AG08396 (cell line): ENCODE measurements at regions not wholly inside any gene's neighbourhood (a gene's known extent, or its start where the extent isn't known, plus 50 kb on each side); places are given as distances from the start of the nearest gene placed in this dataset.

Source experiments
- DNase-seq: peaks from one replicate; pipeline ENCODE4 v3.0.0; 2012; ENCODE audit warnings: low spot score, mixed read lengths

DNA sequence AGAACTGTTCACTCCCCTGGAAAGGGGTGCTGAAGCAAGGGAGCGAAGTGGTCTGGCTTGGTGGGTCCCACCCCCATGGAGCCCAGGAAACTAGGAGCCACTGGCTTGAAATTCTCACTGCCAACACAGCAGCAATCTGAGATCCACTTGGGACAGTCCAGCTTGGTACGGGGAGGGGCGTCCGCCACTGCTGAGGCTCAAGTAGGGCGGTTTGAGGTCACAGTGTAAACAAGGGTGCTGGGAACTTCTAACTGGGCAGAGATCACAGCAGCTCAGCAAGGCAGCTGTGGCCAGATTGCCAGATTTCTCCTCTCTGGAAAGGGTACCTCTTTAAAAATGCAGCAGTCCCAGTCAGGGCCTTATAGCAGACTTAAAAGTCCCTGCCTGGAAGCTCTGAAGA is 53.9 kb upstream of the GALNTL6 start:
- DNase-seq = no peak

GRCh38 chr4:171751538-171751937 is 61.7 kb upstream of the GALNTL6 start:
- DNase-seq = no peak

- no peak for DNase-seq
These were observed 66.8 kb upstream of the GALNTL6 start for GRCh38 chr4:171746418-171746817.

DNA sequence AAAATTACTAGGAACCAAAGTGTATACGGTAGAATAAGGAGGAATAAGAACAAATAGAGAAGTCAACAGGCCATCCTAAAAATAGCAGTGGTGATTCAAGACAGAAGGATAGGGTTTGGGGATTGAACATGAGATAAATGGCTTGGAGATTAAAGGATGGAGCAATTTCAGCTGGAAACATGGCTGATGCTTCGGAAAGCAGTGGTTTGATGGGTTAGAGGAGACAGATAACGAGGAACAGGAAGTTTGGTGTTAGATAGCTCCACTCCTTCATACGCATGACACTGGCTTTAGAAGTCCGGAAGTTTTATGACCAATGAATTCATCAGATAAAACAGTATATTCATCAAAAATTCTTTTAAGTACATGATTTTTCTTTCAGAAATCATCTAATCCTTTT is 70.8 kb upstream of the GALNTL6 start:
- DNase-seq = no peak

DNA sequence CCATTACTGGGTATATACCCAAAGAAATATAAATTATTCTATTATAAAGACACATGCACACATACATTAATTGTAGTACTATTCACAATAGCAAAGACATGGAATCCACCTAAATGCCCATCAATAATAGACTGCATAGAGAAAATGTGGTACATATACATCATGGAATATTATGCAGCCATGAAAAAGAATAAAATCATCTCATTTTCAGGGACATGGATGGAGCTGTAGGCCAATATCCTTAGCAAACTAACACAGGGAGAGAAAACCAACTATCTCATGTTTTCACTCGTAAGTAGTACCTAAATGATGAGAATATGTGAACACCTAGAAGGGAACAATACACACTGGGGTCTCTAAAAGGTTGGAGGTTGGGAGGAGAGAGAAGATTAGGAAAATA is 86.0 kb upstream of the GALNTL6 start:
- DNase-seq = no peak

DNA sequence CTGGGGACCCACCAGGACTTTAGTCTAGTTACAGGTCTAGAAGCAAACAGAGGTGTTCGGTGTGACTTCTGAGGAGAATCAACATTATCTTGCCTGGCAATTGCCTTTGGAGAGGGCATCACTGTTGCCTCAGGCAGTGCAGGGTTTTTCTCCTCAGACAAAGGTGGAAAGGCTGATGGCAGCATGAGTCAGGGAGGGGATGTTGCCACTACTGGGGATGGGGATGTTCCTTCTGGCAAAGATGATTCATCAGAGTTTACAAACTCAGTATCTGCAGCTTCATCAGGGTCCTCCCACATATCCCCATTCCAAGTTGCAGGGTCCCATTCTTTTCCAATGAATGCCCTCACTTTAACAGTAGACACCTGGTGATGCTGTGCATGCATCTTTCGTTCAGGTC is 91.3 kb upstream of the GALNTL6 start:
- DNase-seq = no peak

- DNase-seq = no peak
These were observed 93.5 kb upstream of the GALNTL6 start for GRCh38 chr4:171719691-171720090.

- DNase-seq = no peak
These were observed 94.5 kb upstream of the GALNTL6 start for GRCh38 chr4:171718665-171719064.

DNA sequence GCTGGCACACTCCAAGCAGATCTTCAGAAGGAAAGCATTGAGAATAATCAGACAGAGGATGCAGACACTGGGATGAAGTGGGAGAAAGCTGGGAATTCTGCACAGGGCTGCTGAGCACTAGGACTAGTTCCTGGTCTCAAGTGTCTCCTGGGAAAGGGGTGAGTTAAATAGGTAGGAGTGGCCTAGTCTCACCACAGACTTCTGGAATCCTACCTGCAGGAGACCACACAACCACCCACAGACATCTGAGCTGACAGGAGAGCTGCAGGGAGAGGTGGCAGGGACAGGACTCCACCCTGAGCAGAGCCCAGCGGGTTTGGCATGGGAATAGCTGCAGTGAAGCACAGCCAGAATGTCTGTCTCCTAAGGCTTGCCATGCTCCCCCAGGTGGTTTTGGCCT is 95.1 kb upstream of the GALNTL6 start:
- DNase-seq = no peak

DNA sequence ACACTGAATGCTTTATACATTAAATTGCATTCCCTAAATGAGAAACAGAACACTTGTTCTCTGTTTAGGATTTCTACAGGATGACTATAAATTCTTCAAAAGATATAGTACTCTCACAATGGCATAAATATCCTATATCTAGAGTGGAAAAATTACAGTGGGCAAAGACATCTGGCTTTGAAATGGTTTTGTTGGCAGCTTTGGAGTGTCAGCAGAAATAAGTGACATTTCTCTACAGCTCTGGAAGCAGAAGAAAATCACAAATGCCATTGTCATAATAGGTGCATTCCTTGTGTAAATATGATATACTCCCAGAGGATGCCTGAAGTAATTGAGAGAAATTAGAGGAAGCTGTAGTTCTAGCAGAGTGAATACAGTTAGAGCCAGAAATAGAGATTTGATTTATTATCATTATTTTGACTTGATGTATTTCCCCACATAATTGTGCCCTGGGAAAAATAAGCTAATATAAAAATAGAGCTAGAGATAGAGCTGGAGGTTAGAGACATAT is 95.9 kb upstream of the GALNTL6 start:
- no peak for DNase-seq

GRCh38 chr4:171715973-171716372 is 97.2 kb upstream of the GALNTL6 start:
- DNase-seq = no peak

GRCh38 chr4:171714791-171715454 is 98.3 kb upstream of the GALNTL6 start:
- no peak for DNase-seq

- DNase-seq = no peak
These were observed 102.5 kb upstream of the GALNTL6 start for GRCh38 chr4:171710743-171711142.

DNA sequence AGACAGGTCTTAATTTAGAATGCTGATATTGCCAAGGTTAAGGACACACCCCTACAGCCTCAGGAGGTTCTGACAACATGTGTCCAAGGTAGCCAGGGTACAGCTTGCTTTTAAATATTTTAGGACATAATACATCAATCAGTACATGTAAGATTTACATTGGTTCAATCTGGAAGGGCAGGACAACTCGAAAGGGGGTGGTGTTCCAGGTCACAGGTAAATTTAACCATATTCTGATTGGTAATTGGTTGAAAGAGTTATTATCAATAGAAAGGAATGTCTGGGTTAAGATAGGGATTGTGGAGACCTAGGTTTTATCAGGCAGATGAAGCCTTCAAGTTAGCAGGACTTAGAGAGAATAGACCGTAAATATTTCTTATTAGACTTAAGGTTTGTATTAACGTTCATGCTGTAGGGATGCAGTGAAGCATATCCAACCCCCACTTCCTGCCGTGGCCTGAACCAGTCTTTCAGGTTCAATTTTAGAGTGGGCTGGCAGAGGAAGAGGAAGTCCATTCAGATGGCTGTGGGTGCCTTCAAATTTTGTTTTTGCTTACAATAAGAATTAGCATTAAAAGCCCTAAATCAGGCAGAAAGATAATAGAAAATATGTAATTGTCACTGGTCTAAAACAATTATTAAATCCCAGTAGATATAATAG is 136.5 kb upstream of the GALNTL6 start:
- DNase-seq = no peak

GRCh38 chr4:171674781-171675180 is 138.4 kb upstream of the GALNTL6 start:
- DNase-seq = no peak

DNA sequence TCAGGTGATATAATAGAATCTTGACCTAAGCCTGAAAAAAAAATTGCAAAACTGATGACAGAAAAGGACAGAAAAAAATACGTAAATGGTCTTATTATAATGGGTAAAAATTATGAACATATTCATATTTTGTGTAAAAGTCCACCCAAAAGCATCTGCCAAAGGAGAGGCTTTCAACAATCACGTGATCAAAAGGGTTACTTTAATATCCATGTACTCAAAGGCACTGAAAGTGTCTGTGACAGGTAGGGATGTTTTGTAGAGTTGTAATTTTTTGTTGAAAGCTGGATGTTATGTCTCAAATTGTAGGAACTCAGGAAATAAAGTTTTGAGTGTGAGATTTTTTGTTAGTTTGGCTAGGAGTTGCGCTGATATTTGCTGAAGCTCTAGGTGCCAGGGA is 144.8 kb upstream of the GALNTL6 start:
- no peak for DNase-seq

- DNase-seq = no peak
These were observed 145.3 kb upstream of the GALNTL6 start for GRCh38 chr4:171667906-171668305.

GRCh38 chr4:171651071-171651470 is 162.1 kb upstream of the GALNTL6 start:
- no peak for DNase-seq

DNA sequence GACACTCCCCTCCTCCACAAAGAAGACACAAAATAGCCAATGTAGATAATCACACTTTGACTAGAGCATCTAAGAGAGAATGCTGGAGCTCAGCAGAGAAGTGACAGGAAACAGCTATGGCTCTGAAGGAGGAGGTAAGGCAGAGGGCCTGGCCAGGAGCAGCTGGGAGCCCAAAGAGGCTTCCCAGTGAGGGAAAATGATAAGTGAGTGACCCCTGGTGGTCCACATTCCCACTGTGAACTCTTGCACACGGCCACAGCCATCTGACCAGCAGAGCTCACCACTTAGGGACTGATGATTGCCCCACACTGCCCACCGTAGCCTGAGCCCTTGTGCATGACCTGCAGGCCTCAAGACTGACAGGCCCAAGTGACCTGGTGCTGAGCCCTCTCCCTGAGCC is 162.7 kb upstream of the GALNTL6 start:
- no peak for DNase-seq

GRCh38 chr4:171648926-171649325 is 164.3 kb upstream of the GALNTL6 start:
- no peak for DNase-seq

DNA sequence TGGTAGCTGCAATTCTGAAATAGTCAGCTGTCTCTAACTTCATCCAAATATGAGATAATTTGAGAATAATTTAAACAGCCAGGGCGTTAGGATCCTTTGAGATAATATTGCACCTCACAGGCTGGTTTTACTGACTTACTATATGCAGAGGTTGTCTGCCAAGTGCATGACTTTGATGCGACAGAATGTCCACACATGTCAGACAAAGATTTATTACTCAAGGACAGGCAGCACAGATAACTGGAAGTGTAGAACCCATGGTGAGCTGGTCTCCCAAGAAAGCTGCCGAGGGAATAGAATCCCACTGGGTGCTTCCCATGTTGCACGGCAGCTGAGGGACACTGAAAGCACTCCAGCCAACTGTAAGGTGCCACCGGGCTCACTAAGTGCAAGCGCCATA is 166.2 kb upstream of the GALNTL6 start:
- DNase-seq = no peak

GRCh38 chr4:171644430-171645057 is 168.7 kb upstream of the GALNTL6 start:
- no peak for DNase-seq

DNA sequence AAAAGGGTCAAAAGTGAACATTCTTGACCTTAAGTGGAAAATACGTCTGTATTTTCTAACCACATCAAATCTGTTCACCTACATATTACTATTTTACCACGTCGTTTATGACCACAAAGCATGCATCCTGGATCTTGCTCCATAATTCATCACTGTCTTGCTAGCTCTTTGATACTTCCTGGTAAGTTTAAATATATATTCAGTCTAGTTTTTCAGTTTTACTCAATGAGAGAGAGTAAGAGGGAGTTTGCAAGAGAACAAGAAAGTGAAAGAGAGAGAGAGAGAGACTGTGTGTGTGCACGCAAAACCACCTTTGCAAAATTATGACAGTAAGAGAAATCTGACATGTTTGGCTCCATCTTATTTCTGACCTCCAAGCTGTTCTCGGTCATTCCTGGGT is 173.7 kb upstream of the GALNTL6 start:
- no peak for DNase-seq
